GM19043 (cell line): ENCODE measurements at regions not wholly inside any gene's neighbourhood (a gene's known extent, or its start where the extent isn't known, plus 50 kb on each side); places are given as distances from the start of the nearest gene placed in this dataset.

ENCODE experiments used
- ATAC-seq: cut with Tn5 transposase; IDR thresholded peaks from one replicate; pipeline ENCODE4 v1.9.1; 2021; ENCODE audit warnings: low read depth; ENCODE audit not compliant: unreplicated experiment

DNA sequence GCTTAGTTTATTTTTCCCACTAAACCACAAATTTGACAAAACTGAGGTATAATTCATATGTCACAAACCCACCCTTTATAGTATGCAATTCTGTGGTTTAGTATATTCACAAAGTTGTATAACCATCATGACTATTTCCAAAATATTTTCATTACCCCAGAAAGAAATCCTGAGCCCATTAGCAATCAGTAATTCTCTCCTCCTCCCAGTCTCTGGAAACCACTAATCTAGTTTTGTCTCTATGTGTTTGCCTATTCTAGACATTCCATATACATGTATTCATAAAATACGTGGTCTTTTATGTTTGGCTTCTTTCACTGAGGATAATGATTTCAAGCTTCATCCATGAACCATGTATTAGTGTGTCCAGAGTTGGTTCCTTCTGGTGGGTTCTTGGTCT, 267.6 kb downstream of the AEBP2 start:
- ATAC-seq = no peak

DNA sequence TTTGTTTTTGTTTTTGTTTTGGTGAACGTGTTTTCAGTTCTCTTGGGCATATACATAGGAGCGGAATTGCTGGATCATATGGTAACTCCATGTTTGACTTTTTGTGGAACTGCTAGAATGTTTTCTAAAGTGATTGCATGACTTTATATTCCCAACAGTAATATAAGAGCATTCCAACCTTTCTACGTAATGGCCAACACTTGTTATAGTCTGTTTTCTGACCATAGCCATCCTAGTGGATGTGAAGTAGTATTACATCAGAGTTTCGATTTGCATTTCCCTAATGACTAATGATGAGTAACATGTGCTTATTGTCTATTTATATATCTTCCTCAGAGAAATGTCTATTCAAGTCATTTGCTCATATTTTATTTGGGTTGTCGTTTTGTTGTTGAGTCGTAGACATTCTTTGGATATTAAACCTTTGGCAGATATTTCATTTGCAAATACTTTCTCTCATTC, 268.7 kb downstream of the AEBP2 start:
- no peak for ATAC-seq

DNA sequence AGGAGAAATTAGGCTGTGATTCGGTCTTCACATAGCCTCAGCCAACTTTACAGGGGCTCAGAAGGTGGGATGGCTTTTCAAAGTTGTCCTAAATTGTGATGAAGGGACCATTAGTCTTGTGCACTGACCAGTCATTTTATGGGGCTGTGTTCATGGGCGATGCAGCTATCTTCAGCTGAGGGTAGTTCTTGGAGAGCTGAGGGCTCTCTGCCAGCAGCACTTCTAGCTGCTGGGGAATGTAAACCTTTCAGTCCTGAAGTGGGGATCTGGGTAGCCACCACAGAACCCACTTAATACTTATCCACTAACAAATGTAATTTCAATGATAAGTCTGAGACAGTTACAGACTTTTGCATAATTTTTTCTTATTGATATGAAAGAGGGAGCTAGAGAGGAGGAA, 270.6 kb downstream of the AEBP2 start:
- ATAC-seq = no peak

DNA sequence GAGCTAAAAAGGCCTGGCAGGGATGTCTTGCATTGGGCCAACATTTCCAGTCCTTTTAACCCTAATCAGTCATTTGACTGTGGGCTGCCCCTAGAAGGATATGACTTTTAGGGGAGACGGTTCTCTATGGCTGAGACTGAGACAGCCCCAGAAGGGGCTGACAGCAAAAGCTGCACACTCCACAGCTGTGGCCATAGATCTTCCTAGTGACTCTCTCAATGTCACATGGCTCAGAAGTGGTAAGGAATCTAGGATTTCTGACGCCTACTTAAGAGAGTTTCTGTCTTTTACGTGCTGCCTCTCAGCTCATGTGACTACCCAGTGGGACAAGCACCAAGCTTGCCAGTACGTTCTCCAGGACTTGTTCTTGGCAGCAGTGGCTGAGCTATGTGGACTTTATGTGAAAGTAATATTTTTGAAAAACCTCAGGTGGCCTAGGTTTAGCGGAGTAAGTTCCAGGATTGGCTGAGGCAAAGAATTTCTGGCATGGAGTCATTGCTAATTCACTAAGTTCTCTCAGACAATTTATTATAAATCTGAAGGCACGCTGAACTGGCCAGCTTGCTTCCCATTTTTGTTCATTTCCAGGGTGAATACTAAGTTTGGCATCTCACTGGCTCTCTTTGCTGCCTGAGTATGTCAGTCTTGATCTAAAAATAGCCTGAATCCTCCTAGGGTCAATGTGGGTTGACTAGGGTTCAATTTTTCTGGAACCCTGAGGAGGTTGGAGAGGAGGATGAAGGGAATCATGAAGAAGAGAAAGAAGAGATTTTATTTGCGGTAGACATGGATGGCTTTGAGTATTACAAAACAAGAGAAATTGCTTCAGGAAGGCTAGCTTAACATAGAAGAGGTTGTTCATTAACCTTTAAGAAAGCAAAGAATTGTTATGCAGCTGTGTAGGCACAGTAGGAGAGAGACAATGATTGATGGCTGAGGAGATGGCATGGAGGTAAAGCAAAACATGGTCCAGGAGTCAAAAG, 271.8 kb downstream of the AEBP2 start:
- ATAC-seq = no peak

DNA sequence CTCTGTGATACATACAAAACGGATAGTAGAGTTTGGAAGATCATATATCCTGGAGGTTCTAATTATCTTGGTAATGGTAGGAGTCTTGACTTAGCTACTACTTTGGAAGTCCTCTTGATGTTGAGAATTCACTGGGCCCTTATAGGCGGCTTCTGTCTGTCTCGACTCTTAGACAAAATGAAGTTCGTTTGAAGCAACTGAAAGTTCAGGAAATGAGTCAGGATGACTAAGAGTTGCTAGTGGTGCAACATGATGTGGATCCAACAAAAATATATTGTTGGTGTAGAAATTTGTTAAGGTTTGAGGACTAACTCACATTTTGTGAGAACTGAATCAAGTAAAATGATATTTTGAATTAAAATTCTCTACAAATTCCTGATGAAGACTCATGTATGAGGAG, 272.7 kb downstream of the AEBP2 start:
- ATAC-seq = no peak

DNA sequence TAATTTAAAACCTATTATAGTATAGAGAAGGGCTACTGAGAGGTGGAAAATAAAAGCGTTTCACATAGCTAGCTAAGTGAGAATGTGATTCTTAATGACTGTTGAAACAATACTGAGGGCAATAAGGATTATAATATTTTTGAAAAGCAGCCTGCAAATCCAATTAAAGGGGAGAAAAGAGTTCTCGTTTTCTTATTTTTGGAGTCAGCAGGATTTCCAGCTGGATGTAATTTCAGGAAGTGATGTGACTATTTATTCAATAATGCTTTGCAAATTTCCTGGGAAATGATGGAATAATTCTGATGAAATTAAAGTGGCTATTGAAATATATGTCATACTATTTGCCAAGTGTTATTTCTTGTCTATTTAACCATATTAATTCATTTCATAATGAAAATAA, 279.1 kb downstream of the AEBP2 start:
- ATAC-seq = no peak

DNA sequence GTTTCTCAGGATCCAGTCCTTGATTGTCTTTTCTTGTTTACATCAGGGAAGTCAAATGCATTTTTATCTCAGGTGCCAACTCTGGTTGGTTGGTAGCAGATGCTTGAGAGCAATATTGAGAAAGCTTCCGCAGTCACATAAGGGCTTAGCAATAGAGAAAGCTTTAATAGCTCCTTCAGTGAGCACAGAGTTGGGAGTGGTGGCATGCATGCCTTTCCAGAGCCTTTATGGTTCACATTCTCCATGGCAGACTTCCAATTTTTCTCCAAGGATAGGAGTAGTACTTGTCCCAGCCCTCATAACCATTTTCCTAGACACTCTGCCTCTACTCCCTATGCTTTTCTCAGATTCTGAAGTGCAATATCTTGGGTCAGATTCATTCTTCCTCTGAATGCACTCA, 280.4 kb downstream of the AEBP2 start:
- ATAC-seq = no peak

DNA sequence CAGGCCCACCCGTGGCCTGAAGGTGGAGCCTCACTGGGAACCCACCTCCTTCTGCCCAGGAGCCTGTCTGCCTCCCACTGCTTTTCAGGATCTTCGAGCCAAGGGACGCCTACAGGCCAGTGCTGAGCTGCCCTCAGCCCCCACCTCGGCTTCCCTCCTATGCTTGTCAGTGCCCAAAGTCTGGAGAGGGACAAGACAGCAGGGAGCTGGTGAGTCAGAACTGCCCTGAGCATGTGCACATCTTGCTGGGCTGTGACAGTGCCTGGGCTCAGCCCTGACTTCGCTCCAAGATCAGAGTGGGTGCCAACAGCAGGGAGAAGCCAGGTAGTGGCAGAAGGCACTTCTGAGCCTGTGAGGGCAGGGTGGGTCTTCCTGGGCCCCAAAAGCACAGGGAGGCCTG, 286.8 kb downstream of the AEBP2 start:
- no peak for ATAC-seq

DNA sequence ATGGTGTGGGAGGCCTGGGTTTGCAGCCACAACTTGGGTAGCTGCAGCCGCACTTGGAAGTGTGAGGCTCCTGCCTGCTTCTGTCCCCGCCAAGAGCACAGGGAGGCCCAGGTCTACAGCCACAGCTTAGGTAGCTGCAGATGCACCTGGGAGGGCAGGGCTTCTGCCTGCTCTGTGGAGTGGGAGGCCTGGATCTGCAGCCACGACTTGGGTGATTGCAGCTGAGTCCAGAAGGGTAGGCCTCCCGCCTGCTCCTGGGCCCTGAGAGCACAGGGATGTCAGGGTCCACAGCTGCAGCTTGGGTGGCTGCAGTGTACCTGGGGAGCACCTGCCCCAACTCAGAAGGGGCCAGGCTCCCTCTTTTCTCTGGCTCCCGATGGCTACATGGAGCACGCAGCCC, 287.3 kb downstream of the AEBP2 start:
- ATAC-seq = no peak

DNA sequence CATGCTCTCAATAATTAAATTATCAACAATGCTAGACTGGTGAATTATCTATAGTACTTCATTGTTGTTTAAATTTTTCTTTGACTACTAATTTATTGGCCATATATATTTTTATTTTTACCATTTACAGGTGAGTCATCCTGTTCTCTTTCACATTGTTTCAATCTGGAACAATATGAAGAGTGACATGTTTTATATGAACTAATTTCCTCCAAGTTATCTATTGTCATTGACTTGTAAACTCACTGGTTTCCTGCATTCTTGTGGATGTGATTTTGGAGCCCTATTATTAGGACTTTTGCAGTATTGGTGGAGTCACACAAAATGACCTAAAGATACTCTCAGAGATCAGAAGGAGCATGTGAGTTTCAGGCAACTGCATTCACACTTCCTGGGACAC, 297.7 kb downstream of the AEBP2 start:
- no peak for ATAC-seq

DNA sequence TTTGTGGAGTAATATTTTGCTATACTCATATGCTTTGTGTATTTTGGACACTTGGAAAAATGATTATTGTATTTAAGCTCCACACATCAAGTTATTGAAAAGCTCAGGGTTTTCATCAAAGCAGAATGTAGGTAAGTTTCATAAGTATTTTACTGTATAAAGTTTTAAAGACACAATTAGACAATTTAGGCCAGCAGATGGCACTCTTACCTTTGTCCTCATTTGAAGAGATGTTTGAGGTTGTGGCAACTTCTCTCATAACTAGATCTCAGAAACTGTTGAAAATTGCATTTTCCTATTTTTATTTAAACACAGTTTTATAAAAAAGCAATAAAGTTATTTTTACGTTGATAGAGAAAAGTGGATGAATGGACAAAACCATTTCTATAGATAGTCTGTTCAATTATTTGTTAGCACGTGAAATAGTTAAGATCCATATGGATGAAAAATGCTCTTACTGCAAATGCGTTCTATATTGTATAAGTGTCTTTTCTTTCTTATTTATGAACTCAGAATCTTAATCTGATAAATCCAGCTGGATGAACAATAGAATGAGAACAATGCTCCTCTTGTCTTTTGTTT, 300.0 kb downstream of the AEBP2 start:
- ATAC-seq = no peak

DNA sequence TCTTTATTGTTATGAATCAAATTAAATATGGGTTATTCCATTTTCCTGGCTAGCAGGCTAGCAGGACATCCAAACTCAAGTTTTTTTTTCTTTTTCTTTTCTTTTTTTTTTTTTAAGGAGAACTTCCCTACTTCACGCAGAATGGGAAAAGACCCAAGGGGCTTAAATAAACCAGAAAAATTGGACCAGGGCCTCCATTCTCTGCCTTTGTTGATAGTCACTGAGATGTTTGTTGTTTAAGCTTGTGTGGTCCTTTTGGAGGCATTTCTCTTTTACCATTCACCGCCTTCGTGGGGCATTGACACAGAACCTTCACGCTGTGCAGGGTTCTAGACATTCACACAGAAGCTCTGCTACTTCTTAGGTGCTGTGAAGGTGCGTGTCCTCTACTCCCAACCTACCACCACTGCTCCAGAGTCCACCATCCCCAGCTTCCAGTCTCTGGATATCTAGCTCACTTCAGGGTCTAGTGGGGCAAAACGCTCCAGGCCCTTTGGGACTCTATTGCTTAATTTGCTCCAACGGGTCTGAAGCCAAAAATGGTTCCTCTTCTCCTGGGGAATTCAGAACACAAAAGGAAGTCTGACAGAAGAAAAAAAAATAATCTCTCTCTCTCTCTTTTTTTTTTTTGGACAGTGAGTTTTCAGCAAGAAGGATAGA, 301.3 kb downstream of the AEBP2 start:
- ATAC-seq = no peak

DNA sequence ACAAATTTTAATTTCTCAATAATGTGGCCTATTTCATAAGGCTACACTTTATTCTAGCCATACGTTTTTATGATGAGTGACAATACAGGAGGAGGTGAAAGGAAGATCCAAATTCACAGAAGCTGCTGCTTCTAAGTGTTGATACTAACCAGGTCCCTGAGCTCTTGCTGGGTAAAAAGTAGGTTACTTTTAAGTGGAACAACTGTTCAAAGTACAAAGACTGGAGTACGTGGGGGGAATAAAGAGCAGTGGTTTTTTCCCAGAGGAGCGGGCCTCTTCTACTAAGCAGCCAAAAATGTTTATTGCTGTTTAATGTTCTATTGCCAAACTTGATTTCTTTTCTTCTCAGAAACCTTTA, 301.8 kb downstream of the AEBP2 start:
- ATAC-seq = no peak

DNA sequence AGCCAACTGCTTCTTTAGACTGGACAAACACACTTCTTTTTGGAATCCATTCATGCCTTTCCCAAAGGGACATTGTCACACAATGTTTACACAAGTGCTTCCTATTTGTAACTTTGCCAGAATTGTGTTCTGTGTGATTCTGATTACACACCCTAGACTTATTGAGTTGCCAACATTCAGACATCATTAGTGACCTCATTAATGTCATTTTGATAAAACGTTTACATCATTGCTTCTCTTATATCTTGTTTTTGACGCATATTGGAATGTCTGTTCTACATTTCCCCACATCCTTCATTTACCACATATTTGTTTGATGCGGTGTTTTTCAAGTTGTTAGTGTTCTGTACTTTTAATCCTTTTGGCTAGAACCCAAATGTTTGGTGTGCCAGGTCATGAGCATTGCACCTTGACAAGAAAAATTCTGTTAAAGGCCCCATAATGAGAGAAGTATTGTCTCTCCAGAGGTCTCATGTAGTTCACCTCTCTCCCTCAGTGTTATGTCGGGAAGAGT, 305.5 kb downstream of the AEBP2 start:
- ATAC-seq = no peak

DNA sequence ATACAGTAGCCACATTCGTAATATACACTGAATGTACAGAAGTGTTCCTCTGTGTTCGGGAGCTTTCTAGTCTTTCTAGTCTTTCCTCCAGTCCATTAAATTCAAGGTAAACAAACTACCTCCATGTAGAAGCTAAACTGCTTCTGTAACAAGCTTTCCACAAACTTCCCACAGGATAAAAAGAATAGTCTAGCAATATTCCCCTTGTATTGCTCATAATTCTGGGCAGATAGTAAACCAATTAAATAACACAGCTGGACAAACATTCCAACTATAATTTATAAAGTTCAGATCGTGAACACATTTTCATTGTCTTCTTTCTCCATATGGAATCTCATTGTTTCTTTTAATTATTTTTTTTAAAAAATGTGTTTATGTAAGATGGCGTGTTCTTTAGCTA, 307.2 kb downstream of the AEBP2 start:
- ATAC-seq = no peak

DNA sequence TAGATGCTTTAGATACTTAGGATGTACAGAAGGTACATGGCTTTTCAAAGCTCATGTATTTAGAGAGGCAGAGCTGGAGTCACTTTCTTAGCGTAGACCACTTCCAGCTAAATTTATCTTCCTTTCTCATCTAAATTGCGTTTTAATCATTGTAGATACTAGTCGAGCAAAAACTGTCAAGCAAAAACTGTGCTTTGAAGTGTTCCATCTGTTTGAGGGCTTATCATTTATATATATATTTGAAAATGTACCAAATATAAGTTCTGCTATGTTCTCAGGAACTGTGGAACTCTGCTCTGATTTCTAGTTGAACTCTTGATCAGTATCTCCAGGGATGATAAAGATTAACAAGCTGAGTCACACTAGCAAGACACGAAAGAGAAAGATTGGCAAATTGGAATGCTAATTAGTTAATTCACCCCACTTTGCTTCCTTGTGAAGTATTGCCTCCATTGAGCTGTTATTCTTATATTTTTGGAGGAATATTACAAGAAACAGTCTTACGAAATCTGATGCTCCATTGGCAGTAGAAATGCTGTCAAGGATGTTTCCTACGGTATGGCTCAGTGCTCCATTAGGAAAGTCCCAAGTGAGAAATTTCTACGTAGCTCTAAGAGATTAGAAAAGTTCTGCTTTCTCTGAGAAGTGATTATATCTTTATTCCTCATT, 310.7 kb downstream of the AEBP2 start:
- no peak for ATAC-seq

DNA sequence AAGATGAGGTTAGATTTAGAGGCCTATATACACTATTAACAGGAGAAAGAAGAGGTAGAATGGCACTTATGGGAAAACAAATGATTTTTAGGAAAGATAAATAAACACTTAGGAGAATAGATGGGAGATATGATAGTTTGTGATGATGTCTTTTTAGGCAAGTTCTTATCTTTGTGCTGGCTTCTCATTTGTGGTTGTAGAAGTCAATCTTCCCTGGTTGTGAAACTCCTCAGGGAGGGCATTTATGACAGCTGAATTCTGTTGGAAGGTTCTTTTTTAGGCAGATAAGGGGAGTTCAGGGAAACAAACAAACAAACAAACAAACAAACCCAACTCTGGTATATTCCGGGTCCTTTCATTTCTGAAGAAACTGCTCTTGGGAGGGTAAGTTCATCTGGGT, 311.8 kb downstream of the AEBP2 start:
- no peak for ATAC-seq

DNA sequence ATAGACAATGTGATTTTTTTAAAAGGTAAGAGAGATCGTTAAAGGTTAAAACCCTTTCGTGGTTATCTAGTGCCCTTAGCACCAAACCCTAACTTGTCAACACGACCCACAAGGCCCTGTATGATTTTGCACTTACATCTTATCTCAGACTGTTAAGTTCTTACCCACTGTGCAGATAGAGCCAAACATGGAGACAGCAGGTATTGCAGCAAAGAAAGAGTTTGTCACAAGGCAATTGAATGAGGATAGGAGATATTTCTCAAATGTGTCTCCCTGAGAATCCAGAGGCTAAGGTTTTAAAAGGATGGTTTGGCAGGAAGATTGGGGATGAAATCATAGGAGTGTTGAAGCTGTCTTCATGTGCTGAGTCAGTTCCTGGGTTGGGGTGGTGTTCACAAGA, 313.4 kb downstream of the AEBP2 start:
- no peak for ATAC-seq

DNA sequence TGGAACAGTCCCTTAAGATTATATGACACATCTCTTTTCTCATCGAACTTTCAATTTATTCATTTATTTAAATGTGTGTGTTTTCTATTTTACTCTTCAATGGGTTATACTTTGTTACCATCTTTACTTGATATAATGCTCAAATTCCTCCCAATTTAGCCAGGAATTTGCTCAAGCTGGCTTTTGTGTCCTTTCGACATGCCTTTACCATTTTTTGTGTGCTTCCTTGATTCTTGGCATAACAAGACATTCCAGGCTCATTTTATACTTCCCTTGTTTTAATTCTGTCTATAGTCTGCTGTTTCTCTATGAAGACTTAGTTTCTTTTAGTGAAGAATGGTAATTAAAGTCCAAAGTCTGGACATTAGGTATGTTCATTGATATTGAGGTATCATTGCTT, 315.8 kb downstream of the AEBP2 start:
- ATAC-seq = no peak

DNA sequence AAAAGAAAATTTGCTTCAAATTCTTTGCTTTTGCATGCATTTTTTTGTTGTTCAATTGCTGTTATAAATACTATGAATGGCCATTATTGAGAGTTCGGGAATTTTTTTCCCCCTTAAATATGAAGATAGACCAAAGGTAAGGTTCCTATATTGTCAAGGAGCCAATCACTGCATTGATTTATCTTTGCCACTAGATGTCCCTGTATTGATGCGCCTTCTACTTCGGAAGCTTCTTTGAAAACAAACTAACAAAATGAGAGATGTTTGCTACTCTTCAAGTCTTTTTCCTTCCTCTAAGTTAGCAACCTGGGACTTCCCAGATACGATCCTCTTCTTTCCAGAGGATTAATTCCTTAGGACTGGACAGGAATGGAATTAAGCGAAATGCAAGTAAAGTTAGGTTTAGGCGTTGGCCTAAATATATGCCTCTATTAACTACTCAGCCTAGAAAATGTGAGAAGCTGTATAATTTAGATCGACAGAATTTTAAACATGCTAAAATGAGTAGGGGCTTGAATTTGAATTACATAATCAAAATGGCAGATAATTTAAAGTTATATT, 318.1 kb downstream of the AEBP2 start:
- no peak for ATAC-seq

DNA sequence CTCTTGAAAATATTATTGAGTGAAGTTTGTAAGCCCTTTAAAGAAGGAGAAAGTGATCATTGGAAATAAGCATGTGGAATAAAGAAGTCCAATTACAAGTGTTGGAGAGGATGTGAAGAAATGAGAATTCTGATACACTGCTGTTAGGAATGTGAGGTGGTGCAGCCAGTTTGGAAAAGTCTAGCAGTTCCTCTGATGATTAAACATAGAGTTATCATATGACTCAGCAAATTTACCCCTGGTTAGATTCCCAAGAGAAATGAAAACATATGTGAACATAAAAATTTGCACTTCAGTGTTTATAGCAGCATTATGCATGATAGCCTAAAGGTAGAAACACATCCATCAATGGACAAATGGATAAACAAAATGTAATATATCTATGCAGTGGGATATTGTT, 319.9 kb downstream of the AEBP2 start:
- ATAC-seq = no peak
